Stomach (tissue), 8 donors: ENCODE measurements at regions not wholly inside any gene's neighbourhood (a gene's known extent, or its start where the extent isn't known, plus 50 kb on each side); places are given as distances from the start of the nearest gene placed in this dataset.

Source experiments
- DNase-seq, 2 donors: peaks; one replicate each; pipeline versions ENCODE4 v3.0.0 to v3.0.0-alpha.2; 2013 to 2019
- H3K27ac ChIP-seq, 5 donors: fragments of 200-600 bp in 4 of 5; sonication (generic) in 4 of 5; one replicate each; pipeline ENCODE4 v1.5.1; 2013 to 2019; ENCODE audit warnings: mild to moderate bottlenecking in 1 of 5, moderate library complexity in 1 of 5
- H3K27me3 ChIP-seq, 3 donors: fragments of 200-600 bp; sonication (generic); one replicate each; pipeline ENCODE4 v1.5.1; 2017 to 2019; ENCODE audit warnings: mixed run types in 1 of 3
- H3K36me3 ChIP-seq, 4 donors: fragments of 200-600 bp; sonication (generic); 1 replicate in 3 of 4; 2 replicates in 1 of 4; pipeline ENCODE4 v1.5.1; 2016 to 2019
- H3K4me1 ChIP-seq, 4 donors: fragments of 200-600 bp; sonication (generic); one replicate each; pipeline ENCODE4 v1.5.1; 2016 to 2019
- H3K4me3 ChIP-seq, 4 donors: fragments of 200-600 bp; sonication (generic) in 3 of 4; one replicate each; pipeline ENCODE4 v1.5.1; 2016 to 2019; ENCODE audit warnings: mild to moderate bottlenecking in 1 of 4
- H3K9me3 ChIP-seq, 4 donors: fragments of 200-600 bp; sonication (generic); one replicate each; pipeline ENCODE4 v1.5.1; 2016 to 2019
- CTCF ChIP-seq, 7 experiments: fragments of 450-650 bp in 4 of 7; fragments of 200-600 bp in 3 of 7; sonication (generic) in 3 of 7; IDR thresholded peaks; one replicate each; pipeline ENCODE4 v1.5.1; 2016 to 2019; ENCODE audit warnings: antibody characterized with exemption in 7 of 7, control low read depth in 2 of 7, mild to moderate bottlenecking in 1 of 7
- EP300 ChIP-seq: sonication (generic); formaldehyde crosslinking; IDR thresholded peaks from one replicate; pipeline ENCODE4 v1.6.1; 2017; ENCODE audit warnings: antibody characterized with exemption
- POLR2A ChIP-seq, 4 donors: fragments of 450-650 bp; IDR thresholded peaks; one replicate each; pipeline ENCODE4 v1.6.1; 2016; ENCODE audit warnings: antibody characterized with exemption in 4 of 4, control low read depth in 2 of 4, mild to moderate bottlenecking in 1 of 4, moderate library complexity in 1 of 4
- POLR2AphosphoS5 ChIP-seq, 3 donors: sonication (generic); formaldehyde crosslinking; IDR thresholded peaks; one replicate each; pipeline ENCODE4 v1.6.1; 2016; ENCODE audit warnings: antibody characterized with exemption in 3 of 3
- WGBS, 5 donors: extraction: QIAGEN DNeasy Blood & Tissue Kit in 3 of 5; methylation state at CpG; one replicate each; pipeline versions ENCODE4 v1.1.5 to v1.1.7; 2013 to 2018; 5-methylcytosine and 5-hydroxymethylcytosine counted together
- intact Hi-C: fragments of 100-400 bp; cut with DNase I; formaldehyde crosslinking; loops from one replicate; pipeline ENCODE4 v1.15.1; 2023; ENCODE audit warnings: low total_unique reads
- donor health status: healthy with polysubstance abuse.
- donor health status: Bipolar disorder and iron deficiency.
- donor health status: healthy.

GRCh38 chr10:109178591-109178990, 744.7 kb downstream of the XPNPEP1 start:
- WGBS, 5 donors, result 65 to 84% (median 75%) methylated on average over 1 of the region's 1 CpG
- Histone ChIP-seq H3K4me1 (no peaks in the 10 kb centered on the region), H3K9me3 (peaks cover 0 to 3% (median 0%) of the 10 kb centered on the region in 4 donors), H3K27me3 (no peaks in the 10 kb centered on the region), H3K4me3 (no peak overlapping the region), H3K36me3 (no peaks in the 10 kb centered on the region), H3K27ac (no peak overlapping the region)
- no peak for DNase-seq
- TF ChIP-seq POLR2AphosphoS5 (IDR thresholded peaks at IDR 0.05), result no peak
- intact Hi-C loops, result no loop called here

- Histone ChIP-seq H3K4me3 (no peak overlapping the region), H3K27me3 (no peaks in the 10 kb centered on the region), H3K4me1 (no peaks in the 10 kb centered on the region), H3K9me3 (no peaks in the 10 kb centered on the region), H3K27ac (no peak overlapping the region), H3K36me3 (no peaks in the 10 kb centered on the region)
- 80 to 93% (median 88%) methylated on average over 2 of the region's 2 CpGs for WGBS, 5 donors
- TF ChIP-seq CTCF (IDR thresholded peaks at IDR 0.05), result no peak
- no peak for TF ChIP-seq POLR2A (IDR thresholded peaks at IDR 0.05)
- no peak for TF ChIP-seq POLR2AphosphoS5 (IDR thresholded peaks at IDR 0.05)
- DNase-seq, result no peak
- intact Hi-C loops, result no loop called here
Observed at GRCh38 chr10:109174526-109174925, 748.8 kb downstream of the XPNPEP1 start.

GRCh38 chr10:109173937-109174336, 749.4 kb downstream of the XPNPEP1 start:
- Histone ChIP-seq H3K27me3 (no peaks in the 10 kb centered on the region), H3K4me1 (no peaks in the 10 kb centered on the region), H3K9me3 (no peaks in the 10 kb centered on the region), H3K27ac (no peak overlapping the region), H3K36me3 (no peaks in the 10 kb centered on the region), H3K4me3 (no peak overlapping the region)
- TF ChIP-seq POLR2A (IDR thresholded peaks at IDR 0.05), result no peak
- no peak for DNase-seq
- 21 to 43% (median 32%) methylated on average over 2 of the region's 2 CpGs for WGBS, 5 donors
- intact Hi-C loops, result no loop called here

- 21 to 45% (median 27%) methylated on average over 2 of the region's 2 CpGs for WGBS, 5 donors
- H3K36me3 ChIP-seq, result no peaks in the 10 kb centered on the region
Observed at GRCh38 chr10:109173121-109173520, 750.2 kb downstream of the XPNPEP1 start.

GRCh38 chr10:109166935-109167334, 756.4 kb downstream of the XPNPEP1 start:
- Histone ChIP-seq H3K27me3 (no peaks in the 10 kb centered on the region), H3K4me3 (no peak overlapping the region), H3K9me3 (no peaks in the 10 kb centered on the region), H3K27ac (no peak overlapping the region), H3K36me3 (no peaks in the 10 kb centered on the region), H3K4me1 (no peaks in the 10 kb centered on the region)
- TF ChIP-seq POLR2AphosphoS5 (IDR thresholded peaks at IDR 0.05), result no peak
- no peak for TF ChIP-seq EP300
- TF ChIP-seq POLR2A (IDR thresholded peaks at IDR 0.05), result no peak
- TF ChIP-seq CTCF (IDR thresholded peaks at IDR 0.05), result no peak
- intact Hi-C loops, result no loop called here
- no peak for DNase-seq

More at GRCh38 chr10:109173121-109173520, 750.2 kb downstream of the XPNPEP1 start:
- H3K4me1 ChIP-seq, result no peaks in the 10 kb centered on the region
- H3K4me3 ChIP-seq, result no peak overlapping the region
- no peak overlapping the region for H3K27ac ChIP-seq
- H3K27me3 ChIP-seq, result no peaks in the 10 kb centered on the region
- intact Hi-C loops, result no loop called here
- no peaks in the 10 kb centered on the region for H3K9me3 ChIP-seq
- peak in 1 of 2 donors; percentile 21 for DNase-seq
- TF ChIP-seq CTCF (IDR thresholded peaks at IDR 0.05), result no peak
- no peak for TF ChIP-seq POLR2AphosphoS5 (IDR thresholded peaks at IDR 0.05)
- no peak for TF ChIP-seq POLR2A (IDR thresholded peaks at IDR 0.05)
- no peak for TF ChIP-seq EP300
